Kidney glomerular epithelial cell (primary cell): ENCODE measurements at regions not wholly inside any gene's neighbourhood (a gene's known extent, or its start where the extent isn't known, plus 50 kb on each side); places are given as distances from the start of the nearest gene placed in this dataset.
"Not testable (repeated sequence)": the region's sequence is repeated elsewhere in the genome, so short reads cannot be mapped to it uniquely, and the experiment has no call there.

Source experiments
- DNase-seq: peaks from one replicate; lab custom pipeline; 2025; lab: John Stamatoyannopoulos, UW

DNA sequence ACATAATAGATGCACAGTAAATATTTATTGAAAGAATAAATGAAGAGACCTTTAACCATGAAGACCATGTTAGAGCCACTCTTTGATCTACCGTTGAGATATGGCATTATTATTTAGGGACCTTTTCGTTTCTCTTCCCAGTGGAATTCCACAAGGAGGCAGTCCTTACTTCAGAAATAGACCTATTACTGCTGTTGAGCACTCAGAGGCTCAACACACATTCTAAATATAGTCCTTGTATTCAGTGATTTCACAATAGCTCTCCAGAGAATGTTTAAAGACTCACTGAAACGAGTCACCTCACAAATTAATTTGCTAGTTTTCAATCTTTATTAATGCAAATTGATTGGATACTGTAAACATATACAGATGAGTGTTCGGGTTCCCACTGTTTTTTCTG, 603.8 kb downstream of the CDH8 start:
- DNase-seq = no peak

DNA sequence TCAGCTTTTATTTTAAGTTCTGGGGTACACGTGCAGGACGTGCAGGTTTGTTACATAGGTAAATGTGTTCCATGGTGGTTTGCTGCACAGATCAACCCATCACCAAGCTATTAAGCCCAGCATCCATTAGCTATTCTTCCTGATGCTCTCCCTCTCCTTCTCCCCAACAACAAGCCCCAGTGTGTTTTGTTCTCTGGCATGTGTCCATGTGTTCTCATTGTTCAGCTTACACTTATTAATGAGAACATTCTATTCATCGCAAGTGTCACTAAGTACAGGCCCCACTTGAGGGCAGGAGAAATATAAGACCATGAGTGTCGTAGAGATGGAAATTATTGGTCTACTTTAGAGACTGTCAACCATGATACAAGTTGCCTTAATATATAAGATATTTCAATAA, 615.1 kb downstream of the CDH8 start:
- no peak for DNase-seq

DNA sequence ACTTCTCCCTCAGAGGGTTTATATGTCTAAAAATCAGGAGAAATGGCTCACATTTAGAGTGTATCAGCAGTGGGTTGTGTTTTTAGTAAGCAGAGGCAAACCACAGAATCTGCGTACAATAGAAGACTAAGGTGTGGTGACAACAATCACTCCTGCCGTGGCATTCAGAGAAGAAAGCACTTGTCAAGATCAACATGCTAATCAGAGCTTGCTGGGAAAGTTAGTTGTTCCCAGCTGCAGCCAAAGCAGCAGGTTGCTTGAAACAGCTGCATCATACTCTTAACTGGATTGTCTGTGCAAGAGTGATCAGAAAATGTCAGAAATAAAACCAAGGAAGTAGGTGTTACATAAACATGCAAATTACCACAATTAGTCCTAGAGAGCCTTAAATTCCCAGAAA, 616.4 kb downstream of the CDH8 start:
- no peak for DNase-seq

GRCh38 chr16:61418802-61419201, 617.4 kb downstream of the CDH8 start:
- DNase-seq = not testable (repeated sequence)

GRCh38 chr16:61415126-61415525, 621.1 kb downstream of the CDH8 start:
- no peak for DNase-seq

DNA sequence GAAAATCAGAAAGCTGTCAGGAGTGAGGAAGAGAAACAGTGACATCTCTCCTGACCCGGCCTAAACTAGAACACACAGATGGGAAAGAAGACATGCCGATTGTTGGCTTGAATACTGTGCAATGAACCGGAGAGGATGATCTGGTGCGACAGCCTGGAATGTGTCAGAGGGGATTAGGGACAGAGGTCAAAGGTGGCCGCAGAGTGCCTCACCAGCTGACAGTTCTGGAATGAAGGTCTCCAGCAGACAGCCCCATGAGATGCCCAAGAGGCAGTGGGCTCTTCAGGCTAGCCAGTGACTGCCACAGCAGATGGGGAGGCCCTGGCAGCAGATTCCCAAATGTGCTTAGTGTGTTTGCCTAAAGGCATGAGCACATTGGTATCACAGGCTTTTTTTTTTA, 623.2 kb downstream of the CDH8 start:
- DNase-seq = no peak

DNA sequence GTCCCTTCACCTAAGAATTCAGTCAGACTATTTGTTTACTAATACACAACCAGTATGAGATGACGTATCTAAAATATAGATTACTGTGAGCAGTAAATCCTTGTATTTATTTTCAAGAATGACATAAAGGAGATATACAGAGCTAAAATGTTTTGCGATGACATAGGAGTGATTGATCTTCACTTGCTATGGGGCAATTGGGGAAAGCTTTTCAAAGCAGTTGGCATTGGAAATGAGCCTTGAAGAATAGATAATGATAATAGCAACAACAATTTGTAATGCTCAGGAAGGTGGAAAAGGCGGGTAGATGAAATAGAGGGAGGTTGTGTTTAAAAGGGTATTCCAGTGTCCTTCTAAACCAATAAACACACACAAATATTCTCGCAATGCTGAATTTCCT, 623.7 kb downstream of the CDH8 start:
- no peak for DNase-seq

GRCh38 chr16:61409604-61410003, 626.6 kb downstream of the CDH8 start:
- DNase-seq = no peak

- DNase-seq = no peak
These were observed 632.9 kb downstream of the CDH8 start for GRCh38 chr16:61403386-61403785.

- DNase-seq = no peak
These were observed 644.3 kb downstream of the CDH8 start for GRCh38 chr16:61391896-61392295.

DNA sequence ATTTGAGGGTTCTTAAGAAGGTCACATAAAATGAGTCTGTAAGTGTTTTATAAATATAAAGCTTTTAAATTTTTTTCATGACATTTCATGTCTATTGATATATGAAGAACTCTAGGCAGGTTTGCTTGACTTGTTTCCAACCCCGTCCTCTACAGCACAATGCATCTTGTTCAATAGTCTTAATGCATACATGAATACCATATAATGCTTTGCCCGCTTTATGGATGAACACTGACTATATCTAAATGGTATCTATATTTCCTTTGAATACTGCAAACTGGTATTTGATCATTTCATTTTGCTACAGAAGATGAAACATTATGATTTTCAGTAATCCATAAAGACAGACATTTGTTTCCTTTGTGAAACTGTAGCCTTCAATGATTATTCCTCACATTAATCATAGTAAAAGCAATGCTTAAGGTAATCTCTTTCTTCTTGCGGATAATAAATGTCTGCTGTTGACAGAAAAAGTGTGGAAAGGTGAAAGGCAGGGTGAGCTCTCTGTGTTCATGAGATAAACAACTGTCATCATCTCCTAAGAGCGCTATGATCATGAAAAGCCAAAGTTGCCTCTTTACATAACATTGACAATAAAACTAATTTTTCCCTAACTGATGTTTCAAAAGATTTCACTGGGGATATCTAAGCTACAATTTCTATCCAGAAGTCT, 645.1 kb downstream of the CDH8 start:
- DNase-seq = no peak

DNA sequence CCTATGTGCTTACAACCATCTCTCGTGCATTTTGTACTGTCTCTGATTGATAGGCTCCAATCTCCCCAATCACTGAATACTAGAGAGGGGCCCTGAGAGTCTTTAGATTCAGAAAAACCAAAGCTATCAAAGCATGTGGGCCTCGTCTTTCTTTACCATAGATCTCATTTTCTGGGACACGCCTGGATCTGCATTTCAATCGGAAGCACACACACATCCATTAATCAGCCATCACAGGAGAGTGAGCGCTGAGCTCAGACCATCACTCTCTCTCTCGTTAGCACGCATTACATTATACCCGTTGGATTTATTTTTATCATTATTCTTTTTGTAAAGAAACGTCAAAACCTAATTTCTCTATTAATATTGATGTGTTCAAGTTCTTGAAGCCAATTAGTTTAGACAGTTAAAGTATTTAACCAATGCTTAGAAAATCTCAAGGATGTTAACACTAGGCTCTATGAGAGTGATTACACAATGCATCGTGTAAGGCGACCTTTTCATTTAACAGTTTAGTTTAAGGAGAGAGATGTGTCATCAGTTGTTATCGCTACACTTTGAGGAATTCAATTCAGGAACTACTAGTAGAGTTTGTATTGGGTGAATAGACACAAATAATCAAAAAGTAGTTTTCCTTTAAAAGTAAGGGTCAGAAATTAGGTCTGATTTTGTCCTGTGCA, 650.7 kb downstream of the CDH8 start:
- no peak for DNase-seq

GRCh38 chr16:61382435-61382834, 653.8 kb downstream of the CDH8 start:
- no peak for DNase-seq

DNA sequence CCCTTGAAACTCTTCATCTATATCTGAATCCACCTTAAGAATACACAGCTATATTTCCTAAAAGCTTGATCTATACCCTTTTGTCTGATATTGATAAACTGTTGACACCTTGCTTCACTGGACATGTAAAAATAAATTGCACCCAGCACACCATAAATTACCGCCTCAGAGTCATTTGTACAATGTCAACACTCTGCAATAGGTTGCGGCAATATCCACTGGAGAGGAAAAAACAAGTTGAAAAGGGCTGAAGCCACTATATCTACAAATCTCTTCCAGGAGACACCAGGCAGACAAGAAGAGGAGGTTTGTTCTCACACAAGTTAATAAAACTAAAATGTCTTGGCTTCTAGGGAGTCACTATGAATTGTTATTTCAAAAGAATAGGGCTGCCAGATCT, 656.9 kb downstream of the CDH8 start:
- DNase-seq = no peak

DNA sequence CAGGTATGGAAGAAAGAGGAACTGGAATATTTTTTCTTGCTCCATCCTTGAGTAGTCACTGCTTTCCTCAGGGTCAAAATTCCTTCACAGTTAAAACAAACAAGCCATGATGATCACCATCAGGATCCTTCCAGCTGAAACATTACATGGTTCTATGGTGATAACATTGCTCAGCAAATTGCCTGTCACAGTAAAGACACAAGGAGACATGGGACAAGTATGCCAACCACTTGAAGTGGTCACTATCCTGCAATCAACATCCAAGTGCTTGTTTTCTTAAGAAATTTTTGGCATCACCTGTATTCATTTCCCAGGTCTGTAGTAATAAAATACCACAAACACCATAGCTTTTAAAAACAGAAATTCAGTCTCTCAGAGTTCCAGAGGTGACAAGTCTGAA, 662.2 kb downstream of the CDH8 start:
- DNase-seq = no peak

DNA sequence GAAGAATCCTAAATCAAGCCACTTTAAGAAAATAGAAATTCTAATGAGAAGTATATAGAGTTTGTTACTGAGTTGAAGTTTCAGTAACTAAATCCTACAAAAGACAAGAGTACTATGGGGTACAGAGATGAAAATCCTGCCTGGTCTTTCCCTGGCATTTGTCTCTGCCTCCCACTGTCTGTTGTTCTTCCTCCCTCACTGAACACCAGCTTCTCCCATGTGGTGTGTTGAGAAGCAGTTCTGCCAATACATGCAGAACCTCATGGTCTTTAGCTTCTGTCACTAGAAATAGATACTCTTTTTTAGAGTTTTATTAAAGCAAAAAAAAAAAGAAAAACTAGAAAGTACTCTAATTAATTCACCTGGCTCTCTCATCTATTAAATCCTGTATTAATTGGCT, 664.4 kb downstream of the CDH8 start:
- no peak for DNase-seq

GRCh38 chr16:61371388-61371787, 664.9 kb downstream of the CDH8 start:
- DNase-seq = no peak

- no peak for DNase-seq
These were observed 665.7 kb downstream of the CDH8 start for GRCh38 chr16:61370564-61370963.

DNA sequence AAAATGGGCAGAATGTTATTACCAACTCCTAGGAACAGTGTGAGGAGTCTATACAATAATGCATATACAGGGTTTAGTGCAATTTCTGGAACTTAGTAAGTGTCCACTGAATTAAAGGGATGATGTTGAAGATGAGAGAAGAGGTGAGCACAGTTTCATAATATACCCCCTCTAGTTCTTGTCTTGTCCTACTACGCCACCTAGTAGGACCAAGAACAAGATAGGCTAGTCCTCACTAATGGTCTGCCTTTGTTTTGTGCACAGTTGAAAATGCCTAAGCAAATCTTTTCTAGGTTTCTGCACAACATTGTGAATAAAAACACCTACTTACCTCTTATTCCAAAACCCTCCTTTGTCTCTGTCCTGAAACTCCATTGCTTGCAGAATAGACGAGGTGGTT, 670.2 kb downstream of the CDH8 start:
- DNase-seq = no peak

- no peak for DNase-seq
These were observed 671.2 kb downstream of the CDH8 start for GRCh38 chr16:61364990-61365389.

GRCh38 chr16:61362585-61362984, 673.7 kb downstream of the CDH8 start:
- no peak for DNase-seq

- no peak for DNase-seq
These were observed 691.4 kb downstream of the CDH8 start for GRCh38 chr16:61344791-61345190.

DNA sequence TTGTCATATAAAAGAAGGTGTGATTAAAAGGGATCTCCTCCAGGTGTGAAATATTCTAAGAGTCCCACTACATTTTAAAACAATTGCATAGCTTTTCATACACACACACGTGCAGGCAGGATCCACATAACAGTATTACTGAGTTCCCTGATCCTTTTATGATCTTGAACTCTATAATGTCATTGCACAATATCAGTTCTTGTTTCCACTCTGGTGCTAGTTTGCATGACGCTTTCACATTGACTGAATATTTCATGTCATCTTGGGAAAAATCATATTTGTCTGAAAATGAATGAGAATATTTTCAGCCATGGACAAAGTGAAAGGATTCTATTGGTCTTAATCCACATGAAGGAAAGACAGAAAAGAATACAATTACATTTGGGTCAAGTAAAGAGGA, 703.8 kb downstream of the CDH8 start:
- DNase-seq = no peak

DNA sequence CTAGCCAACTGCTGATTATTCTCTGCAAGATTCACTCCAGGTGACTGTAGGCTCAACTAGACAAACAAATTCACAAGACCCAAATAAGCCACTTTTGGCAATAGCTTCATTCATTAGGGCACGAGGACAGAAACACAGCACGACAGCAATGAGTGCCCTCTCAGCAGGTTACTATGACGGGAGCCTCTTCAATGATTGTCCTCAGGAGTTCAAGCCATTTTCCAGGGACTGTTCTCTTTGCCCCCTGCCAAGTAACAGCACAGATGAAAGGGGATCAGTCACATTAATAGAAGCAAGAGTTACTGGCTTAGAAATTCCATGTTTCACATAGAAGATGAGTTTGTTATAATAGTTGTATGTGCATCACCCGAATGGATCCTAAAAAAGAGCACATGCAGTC, 712.2 kb downstream of the CDH8 start:
- no peak for DNase-seq
